ENCODE measurements at regions not wholly inside any gene's neighbourhood (a gene's known extent, or its start where the extent isn't known, plus 50 kb on each side); places are given as distances from the start of the nearest gene placed in this dataset.

GRCh38 chr7:157473051-157473569 lies 136.3 kb downstream of the DNAJB6 start:
- TF ChIP-seq EZH2 (IDR thresholded peaks at IDR 0.05; ENCODE audit: borderline replicate concordance) (no peak), CTCF (IDR thresholded peaks at IDR 0.05; ENCODE audit: poor library complexity) (no peak)

Measured in hepatocyte (in vitro differentiated cells).